IMR-90 (cell line): ENCODE measurements at regions not wholly inside any gene's neighbourhood (a gene's known extent, or its start where the extent isn't known, plus 50 kb on each side); places are given as distances from the start of the nearest gene placed in this dataset.

Experiments used
- NFE2L2 ChIP-seq: fragments of 150-350 bp; IDR thresholded peaks from 2 replicates; pipeline ENCODE4 v1.6.1; 2016; ENCODE audit warnings: low read depth, mild to moderate bottlenecking, low read length
- RAD21 ChIP-seq: IDR thresholded peaks from 2 replicates; pipeline ENCODE4 v1.6.1; 2012; ENCODE audit warnings: low read length, improper control_type of control experiment
- TF ChIP-seq, protein P1 (sequence below): conservative IDR thresholded peaks from 2 replicates; pipeline ENCODE4 v1.5.1; 2012; ENCODE audit warnings: mild to moderate bottlenecking, low read depth, low read length, improper control_type of control experiment

DNA sequence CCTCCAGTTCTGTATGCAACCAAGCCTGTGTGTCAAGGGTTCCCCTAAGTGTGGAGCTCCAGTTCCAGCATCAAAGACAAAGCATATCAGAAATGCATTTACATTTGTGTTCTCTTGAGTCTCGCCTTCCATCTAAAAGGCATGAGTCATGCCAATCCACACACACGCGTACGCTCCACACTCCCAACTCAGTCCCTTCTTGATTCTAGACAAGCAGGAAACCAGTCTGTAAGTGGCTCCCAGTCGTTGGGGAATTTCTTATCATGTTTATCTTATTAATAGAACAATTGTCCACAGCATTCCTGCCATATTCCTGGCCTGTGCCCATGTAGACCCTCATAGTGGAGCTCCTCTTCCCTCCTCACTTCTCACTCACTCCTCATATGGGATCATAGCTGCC, 86.4 kb upstream of the SLC35G4 start:
- TF ChIP-seq, protein P1, sequence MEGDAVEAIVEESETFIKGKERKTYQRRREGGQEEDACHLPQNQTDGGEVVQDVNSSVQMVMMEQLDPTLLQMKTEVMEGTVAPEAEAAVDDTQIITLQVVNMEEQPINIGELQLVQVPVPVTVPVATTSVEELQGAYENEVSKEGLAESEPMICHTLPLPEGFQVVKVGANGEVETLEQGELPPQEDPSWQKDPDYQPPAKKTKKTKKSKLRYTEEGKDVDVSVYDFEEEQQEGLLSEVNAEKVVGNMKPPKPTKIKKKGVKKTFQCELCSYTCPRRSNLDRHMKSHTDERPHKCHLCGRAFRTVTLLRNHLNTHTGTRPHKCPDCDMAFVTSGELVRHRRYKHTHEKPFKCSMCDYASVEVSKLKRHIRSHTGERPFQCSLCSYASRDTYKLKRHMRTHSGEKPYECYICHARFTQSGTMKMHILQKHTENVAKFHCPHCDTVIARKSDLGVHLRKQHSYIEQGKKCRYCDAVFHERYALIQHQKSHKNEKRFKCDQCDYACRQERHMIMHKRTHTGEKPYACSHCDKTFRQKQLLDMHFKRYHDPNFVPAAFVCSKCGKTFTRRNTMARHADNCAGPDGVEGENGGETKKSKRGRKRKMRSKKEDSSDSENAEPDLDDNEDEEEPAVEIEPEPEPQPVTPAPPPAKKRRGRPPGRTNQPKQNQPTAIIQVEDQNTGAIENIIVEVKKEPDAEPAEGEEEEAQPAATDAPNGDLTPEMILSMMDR: no peak
- no peak for TF ChIP-seq RAD21
- TF ChIP-seq NFE2L2: no peak
